HG02970 (cell line): ENCODE measurements at regions not wholly inside any gene's neighbourhood (a gene's known extent, or its start where the extent isn't known, plus 50 kb on each side); places are given as distances from the start of the nearest gene placed in this dataset.
"Not testable (repeated sequence)": the region's sequence is repeated elsewhere in the genome, so short reads cannot be mapped to it uniquely, and the experiment has no call there.

Source experiments
- ATAC-seq: cut with Tn5 transposase; IDR thresholded peaks from one replicate; pipeline ENCODE4 v1.9.1; 2021; ENCODE audit warnings: mild to moderate bottlenecking, moderate library complexity, moderate number of reproducible peaks; ENCODE audit not compliant: unreplicated experiment, low FRiP score

DNA sequence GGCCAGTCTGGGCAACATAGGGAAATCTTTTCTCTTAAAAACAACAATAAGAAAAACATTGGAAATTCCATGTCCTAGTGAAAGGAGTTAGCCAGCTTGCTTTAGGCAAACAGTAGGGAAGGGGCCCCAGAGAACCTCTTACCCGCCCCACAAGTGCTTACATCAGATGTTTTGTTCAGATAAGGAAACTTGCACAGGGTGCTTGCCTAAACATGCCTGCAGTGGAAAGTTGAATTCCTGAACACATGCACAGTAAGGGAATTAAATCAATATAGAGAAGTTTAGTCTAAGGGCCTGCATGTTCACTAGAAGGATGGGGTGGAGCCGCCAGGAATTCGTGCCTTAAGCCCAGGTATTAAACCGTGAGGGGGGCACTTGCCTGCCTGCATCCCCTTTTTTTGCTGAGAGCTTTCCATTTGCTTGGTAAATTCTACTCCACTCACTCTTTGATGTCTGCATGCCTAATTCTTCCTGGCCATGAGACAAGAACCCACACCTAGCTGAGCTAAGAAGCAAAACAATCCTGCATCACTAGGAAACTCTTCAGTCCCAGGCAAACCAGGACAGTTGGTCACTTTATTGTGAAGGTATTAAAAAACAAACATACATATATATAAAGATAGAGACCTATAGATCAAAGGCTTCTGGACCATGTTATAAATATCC, 499.0 kb downstream of the SIPA1L2 start:
- no peak for ATAC-seq

DNA sequence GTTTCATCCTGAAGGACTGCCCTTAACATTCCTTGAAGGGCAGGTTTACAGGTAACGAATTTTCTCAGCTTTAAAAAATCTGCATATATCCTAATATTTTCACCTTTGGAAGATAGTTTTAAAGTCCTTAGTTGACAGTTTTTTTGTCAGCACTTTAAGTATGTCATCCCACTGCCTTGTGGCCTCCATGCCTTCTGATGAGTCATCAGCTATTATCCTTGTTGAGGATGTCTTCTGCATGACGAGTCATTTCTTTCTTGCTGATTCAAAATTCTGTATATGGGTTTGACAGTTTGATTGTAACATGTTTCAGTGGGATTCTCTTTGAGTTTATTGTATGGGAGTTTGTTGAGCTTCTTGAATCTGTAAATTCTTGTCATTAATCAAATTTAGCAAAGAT, 500.6 kb downstream of the DISC1 start:
- ATAC-seq = no peak

DNA sequence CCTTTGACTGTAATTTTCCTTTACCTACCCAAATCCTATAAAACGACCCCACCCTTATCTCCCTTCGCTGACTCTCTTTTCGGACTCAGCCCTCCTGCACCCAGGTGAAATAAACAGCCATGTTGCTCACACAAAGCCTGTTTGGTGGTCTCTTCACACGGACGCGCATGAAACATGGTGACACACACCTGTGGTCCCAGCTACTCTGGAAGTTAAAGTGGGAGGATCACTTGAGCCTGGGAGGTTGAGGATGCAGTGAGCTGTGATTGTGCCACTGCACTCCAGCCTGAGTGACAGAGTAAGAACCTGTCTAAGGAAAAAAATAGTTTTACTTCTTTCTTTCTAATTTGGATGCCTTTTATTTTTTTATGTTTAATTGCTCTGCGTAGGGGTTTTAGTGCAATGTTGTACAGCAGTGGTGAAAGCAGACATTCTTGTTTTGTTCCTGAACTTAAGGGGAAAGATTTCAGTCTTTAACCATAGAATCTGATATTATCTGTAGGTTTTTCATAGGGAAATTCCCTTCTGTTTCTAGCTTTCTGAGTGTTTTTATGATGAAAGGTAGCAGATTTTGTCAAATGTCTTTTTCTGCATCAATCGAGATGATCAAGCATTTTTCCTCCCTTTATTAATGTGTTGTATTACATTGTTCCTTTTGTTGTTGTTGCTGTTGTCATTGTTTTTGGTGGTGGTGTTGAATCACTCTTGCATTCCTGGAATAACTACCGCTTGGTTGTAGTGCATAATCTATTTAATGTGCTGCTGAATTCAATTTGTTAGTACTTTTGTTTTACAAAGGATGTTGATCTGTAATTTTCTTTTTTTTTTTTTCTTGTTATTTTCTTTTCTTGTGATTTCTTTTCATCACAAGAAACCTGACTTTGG, 497.4 kb downstream of the DISC1 start:
- no peak for ATAC-seq

DNA sequence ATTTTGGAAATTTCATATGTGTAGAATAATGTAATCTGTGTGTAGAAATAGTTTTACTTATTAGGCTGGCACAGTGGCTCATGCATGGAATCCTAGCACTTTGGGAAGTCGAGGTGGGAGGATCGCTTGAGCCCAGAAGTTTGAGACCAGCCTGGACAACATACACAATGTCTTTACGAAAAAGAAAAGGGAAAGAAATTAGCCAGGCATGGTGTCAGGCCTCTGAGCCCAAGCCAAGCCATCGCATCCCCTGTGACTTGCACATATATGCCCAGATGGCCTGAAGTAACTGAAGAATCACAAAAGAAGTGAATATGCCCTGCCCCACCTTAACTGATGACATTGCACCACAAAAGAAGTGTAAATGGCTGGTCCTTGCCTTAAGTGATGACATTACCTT, 491.3 kb downstream of the DISC1 start:
- ATAC-seq = not testable (repeated sequence)

DNA sequence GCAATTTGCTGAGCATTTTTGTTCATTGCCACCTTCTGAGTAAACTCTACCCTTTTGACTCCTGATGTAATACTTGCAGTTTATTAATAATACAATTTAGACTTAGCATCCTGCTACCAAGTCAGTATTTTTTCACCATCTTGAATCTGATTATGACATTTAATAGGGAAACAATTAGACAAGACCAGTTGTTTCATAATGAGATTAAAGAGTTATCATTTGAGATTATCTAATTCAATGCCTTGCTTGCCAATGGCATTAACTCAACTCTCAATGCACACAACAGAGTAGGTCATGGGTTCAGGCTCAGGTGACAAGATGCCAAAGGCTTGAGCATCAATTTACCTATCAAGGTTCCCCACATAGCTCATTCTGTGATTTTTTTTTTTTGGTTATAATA, 488.4 kb downstream of the DISC1 start:
- ATAC-seq = no peak

DNA sequence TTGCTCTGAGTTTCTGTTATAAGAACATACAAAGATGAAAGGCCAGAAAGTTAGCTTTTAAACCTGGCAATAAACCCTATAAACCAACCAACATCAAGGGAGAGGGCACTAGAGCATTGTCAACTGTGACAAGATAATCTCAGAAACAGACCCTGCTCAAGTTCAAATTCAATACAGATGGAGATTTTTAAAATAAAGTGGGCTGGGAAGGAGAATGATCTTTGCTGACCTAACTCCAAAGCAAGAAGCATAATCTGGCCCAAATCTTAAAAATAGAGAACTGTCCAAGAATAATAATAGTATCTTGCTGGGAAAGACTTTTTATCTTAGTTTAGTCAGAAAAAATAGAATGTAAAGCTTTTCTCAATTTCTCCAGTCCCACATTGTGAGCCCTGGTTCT, 485.5 kb downstream of the DISC1 start:
- no peak for ATAC-seq

DNA sequence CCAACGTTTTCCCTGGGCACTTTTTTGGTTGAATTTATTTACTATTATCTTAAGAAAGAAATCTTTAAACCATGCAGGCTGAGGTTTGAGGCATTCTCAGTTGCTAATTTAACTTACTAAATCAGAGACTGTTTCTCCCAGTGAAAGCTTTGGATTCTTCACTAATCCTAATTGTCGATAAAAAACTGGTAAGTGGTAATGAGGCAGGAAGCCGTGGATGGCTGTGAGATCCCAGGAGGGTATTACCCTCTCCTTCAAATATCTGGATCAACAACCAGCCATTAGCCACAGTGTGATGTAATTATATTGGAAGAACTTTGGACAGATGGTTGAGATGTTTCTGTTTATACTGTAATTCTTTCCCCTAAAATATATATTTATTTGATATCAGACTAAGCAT, 485.0 kb downstream of the DISC1 start:
- ATAC-seq = no peak

DNA sequence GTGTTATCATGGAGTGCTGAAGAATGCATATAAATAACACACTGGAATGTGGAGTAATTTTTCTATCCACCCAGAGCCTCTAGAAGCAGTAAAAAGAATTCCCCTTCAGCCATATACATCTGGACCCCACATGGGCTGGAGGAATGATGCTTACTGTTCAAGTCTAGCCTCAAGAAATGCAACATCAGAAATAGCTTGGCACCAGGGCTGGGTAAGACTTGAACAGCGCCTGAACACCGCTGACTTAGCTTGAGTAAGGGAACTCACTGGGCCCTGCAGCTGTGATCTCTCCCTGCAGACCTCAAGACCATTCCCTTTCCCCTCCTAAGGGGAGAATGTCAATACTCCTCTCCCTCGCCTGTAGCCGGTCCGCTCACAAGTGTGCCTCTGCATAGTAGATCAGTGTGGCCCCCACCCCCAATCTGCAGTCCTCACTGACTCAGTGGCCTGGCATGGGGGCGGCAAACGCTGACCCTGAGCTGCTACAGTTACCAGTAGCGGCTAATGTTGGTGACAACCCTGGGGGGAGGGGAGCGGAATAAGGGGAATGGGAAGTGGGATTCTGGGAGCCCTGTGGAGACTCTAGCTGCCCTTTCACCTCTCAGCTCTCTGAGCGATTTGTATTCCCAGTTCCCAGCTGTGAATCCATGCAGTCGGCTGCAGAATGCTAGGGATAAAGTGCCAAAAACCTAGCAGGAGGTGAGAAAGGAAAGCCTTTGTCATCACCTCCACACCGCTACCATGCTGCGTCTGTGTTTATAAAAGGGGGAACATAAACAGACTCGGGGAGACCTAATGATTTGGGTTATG, 483.9 kb downstream of the DISC1 start:
- no peak for ATAC-seq

DNA sequence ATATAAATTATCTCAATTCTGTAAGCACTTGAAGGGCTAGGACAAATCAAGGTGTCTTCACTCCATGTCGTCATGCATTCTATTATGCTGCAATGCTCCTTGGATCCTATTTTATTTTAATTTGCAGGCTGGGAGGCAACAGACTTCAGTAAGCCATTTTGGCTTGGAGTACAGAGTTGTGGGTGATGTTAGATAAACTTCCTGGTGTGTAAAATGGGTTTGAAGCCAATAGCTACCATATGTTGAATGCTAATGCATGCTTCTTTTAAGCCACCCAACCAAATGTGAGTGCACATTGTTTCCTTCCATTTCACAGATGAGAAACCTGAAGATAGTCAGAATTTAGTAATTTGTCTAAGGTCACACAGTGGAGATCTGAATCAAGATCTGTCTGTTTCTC, 482.8 kb downstream of the DISC1 start:
- ATAC-seq = no peak

DNA sequence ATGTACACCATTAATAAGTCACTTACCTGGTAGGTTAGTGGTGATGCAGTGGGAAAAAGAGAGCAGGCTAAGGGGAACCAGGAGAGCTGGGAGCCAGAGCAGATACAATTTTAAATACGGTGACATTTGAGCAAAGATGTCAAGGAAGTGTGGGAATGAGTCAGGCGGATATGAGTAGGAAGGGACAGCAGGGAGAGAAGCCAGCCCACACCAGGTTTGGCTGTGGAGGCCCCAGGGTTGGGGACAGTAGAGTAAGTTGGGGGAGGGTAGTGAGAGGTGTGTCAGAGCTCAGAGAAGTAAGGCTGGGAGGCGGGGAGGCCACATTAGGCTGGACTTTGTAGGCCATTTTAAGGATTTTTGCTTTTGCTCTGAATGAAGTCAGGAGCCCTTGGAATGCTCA, 482.0 kb downstream of the DISC1 start:
- ATAC-seq = no peak

DNA sequence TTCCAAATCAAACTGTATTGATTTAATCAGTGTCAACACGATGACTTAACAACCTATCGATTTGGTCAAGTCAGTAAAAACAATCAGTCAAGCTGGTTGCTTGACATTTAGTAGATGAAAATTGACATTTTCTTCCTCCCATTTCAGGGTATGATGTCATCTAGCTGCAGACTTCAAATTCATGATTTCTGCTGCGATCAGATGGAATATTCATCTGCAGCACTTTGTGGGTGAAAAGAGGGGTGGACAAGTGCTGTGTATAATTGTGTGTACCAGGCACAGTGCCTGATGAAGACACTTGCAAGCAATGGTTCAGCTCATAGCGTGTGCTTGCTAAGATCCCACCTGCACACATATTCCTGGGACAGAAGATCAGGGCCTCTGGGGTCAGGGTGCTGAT, 479.8 kb downstream of the DISC1 start:
- ATAC-seq = no peak

DNA sequence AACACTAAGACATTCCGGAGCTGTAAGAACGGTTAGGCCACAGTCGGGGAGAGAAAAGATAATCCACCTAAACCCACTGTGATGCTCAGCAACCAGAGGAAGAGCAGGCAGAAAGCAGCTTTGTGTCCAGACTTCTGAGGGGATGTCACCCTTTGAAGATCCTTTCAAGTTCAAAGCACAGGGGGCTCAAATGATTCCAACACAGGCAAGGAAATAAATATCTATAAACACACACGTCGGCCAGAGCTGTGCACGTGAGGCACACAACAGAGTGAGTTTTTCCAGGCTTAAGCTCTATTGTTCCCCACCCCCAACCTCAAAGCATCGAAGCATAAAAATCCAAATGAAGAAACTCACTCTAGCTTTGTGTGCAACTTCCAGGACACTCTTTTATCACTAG, 479.0 kb downstream of the DISC1 start:
- ATAC-seq = no peak

DNA sequence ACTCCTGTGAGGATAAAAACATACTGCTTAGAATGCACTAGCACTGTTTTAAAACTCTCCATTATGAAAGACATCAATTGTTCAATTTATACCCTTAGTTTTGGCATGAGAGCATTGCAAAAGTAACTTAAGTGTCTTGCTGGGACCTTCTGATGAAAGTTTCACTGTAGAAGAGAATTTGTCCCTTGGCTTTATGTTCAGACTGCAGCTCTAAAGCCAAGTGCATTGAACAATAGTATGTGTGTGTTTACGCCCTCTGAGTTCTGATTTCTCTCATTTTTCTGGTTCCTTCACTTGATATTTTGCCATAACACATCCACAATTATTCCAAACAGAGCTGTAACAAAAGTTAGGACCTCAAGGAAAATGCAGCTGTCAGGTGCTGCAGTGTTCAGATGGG, 474.6 kb downstream of the DISC1 start:
- no peak for ATAC-seq

DNA sequence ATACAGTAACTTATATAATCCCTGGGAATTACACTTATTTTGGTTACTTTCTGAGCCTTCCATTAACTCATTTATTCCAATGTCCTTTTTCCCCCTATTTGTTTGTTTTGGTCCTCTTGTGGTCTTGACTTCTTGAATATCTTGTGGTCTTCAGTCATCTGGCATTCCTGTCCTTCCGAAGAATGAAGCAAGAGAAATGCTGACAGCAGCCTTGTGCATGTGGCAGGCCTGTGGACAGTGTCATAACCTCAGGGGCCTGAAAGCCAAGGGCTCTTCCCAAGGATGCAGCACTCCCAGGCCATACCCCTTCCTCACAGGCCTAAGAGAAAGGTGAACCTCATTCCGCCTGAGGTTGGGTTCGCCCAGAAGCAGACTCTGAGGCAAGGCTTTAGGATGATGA, 470.2 kb downstream of the DISC1 start:
- no peak for ATAC-seq
